Astrocyte (in vitro differentiated cells and primary cell): ENCODE measurements at regions not wholly inside any gene's neighbourhood (a gene's known extent, or its start where the extent isn't known, plus 50 kb on each side); places are given as distances from the start of the nearest gene placed in this dataset.
"Not testable (repeated sequence)": the region's sequence is repeated elsewhere in the genome, so short reads cannot be mapped to it uniquely, and the experiment has no call there.

Source experiments
- EZH2 ChIP-seq: IDR thresholded peaks from 2 replicates; pipeline ENCODE4 v1.6.1; 2012; ENCODE audit warnings: mild to moderate bottlenecking, low read length, inconsistent platforms; ENCODE audit not compliant: insufficient read depth
- TF ChIP-seq, protein P1 (sequence below): IDR thresholded peaks from 2 replicates; pipeline ENCODE4 v1.5.1; 2011; ENCODE audit warnings: low read depth, mild to moderate bottlenecking, inconsistent platforms, low read length, moderate library complexity; ENCODE audit not compliant: insufficient read depth

DNA sequence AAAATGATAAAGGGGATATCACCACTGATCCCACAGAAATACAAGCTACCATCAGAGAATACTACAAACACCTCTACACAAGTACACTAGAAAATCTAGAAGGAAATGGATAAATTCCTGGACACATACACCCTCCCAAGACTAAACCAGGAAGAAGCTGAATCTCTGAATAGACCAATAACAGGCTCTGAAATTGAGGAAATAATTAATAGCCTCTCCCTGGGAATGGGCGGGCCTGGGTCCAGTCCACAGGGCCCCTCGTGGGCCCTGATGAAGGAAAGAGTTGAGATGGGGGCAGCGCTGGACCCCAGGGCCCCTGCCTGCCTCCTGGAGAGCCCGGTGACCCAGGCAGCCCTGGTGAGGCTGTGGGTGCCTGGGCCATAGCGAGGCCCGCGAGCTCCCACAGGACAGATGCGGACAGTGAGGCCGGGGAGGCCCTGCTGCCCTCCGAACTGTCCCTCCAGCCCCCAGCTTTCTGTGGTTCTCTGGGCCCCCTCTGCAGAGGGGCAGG is 154.0 kb downstream of the CCDC74A start:
- TF ChIP-seq, protein P1, sequence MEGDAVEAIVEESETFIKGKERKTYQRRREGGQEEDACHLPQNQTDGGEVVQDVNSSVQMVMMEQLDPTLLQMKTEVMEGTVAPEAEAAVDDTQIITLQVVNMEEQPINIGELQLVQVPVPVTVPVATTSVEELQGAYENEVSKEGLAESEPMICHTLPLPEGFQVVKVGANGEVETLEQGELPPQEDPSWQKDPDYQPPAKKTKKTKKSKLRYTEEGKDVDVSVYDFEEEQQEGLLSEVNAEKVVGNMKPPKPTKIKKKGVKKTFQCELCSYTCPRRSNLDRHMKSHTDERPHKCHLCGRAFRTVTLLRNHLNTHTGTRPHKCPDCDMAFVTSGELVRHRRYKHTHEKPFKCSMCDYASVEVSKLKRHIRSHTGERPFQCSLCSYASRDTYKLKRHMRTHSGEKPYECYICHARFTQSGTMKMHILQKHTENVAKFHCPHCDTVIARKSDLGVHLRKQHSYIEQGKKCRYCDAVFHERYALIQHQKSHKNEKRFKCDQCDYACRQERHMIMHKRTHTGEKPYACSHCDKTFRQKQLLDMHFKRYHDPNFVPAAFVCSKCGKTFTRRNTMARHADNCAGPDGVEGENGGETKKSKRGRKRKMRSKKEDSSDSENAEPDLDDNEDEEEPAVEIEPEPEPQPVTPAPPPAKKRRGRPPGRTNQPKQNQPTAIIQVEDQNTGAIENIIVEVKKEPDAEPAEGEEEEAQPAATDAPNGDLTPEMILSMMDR = not testable (repeated sequence)
- TF ChIP-seq EZH2 = not testable (repeated sequence)
